NCI-H526 (cell line): ENCODE measurements at regions not wholly inside any gene's neighbourhood (a gene's known extent, or its start where the extent isn't known, plus 50 kb on each side); places are given as distances from the start of the nearest gene placed in this dataset.
"Not testable (repeated sequence)": the region's sequence is repeated elsewhere in the genome, so short reads cannot be mapped to it uniquely, and the experiment has no call there.

ENCODE experiments used
- DNase-seq, 2 experiments: peaks; one replicate each; lab custom pipeline; 2025; lab: John Stamatoyannopoulos, UW

DNA sequence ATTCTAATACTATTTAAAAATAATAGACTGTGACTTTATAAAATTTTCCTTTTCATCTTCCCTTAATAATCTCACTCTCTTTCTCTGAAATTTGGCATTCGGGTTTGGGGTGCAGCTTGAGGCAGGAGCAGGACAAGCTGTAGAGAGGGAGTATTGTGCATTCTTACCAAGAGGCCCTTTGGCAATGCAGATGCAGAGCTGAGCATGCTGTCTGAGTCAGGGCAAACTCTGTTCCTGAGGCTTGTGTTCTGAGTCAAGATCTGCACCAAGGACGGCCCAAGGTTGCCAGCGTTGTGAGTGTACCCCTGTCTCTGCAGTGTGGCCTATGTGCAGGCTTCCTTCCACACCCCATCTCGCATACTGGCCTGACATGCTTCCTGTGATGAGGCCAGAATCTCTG lies 343.8 kb upstream of the FRG2C start:
- no peak for DNase-seq

DNA sequence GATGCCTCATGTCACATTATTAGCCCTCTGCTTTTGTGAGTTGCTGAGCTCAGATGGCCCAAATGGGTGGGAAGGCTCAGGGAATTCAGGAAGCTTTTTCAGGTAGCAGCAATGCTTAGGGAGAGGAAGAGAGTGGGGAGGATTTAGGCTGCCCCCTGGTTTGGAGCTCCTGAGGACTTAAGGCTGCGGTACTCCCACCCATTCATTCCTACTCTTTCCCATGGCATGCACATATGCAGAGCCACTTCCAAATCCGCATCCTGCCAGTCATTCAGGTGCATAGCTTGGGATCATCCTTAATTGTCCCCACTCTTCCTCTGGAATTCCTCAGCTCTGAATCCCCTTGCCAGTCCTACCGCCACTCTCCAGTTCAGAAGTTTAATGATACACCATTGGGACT lies 343.1 kb upstream of the FRG2C start:
- no peak for DNase-seq

DNA sequence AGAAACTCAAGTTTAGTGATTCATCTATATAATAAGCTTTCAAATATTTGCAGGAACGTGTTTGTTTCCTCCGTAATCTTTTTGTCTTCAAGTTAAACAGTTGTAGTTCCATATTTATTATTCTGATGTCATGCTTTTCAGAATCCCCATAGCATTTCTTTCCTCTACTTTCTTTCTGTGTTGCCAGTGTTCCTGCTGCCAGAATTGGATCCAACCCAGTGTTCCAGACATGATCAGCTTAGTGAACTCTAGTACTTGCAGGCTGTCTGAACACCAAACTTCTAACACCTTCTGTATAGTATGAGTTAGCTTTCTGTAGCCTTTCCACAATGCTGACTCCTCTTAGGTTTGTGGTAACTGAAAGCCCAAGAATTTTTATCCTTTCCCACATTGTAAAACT lies 340.2 kb upstream of the FRG2C start:
- not testable (repeated sequence) for DNase-seq

DNA sequence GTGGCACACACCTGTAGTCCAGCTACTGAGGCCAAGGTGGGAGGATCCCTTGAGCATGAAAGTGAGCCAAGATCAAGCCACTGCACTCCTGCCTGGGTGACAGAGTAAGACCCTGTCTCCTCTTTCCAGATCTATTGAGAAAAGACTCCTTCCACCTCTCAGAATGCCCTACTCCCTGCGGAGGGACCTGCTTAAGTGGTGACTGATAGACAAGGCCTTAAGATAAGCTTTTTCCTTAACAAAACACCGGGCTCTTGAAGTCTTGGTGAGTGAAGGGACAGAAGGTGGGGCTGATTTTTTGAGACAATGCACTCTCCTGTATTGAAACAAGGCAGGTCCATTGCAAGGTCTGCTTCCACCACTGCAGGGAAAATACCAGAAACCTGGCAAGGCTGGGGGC lies 338.4 kb upstream of the FRG2C start:
- no peak for DNase-seq

DNA sequence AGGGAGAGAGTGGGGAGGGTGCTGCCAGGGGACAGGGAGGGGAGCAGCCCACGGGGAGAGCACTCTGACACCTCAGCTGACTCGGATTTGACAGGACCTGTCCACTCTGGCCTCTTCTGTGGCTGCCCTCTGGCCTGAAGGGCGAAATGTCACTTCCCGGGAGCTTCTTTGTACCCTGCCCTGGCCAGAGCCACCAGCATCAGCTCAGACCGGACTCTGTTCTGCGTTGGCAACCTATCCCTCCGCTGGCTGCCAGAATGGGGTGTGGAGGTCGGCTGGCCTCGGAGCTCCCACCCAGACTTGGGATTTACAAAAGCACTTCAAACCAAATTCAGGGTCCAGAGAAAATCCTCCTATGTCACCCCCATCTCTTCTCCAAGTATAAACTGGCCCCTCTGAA lies 336.7 kb upstream of the FRG2C start:
- DNase-seq = no peak

DNA sequence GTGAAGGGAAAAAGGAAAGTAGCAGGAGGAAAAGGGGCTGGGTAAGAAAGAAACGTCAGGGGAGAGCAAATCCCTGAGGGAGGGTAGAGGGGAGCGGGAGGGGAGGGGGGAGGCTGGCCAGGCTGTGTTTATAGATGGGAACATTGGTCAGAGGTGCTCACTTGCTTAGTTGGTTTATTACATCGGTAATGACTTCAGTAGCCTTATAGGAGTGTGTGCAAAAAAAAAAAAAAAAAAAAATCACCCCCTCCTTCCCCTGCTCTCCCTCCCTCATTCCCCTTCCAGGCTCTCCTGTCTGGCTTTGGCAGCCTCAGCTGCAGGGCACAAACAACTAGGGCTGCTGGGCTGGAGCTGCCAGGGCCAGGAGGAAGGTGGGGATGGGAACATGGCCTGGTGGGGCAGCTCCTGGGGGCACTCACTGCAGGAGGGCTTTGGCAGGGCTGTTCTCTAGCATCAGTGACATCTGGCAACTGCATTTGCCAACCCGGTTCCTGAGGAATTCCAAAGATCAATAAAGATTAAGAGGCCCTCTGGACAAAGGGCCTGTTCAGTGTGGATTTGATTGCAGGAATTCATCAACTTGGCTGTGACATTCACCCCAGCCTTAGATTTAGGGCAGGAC lies 334.5 kb upstream of the FRG2C start:
- no peak for DNase-seq

DNA sequence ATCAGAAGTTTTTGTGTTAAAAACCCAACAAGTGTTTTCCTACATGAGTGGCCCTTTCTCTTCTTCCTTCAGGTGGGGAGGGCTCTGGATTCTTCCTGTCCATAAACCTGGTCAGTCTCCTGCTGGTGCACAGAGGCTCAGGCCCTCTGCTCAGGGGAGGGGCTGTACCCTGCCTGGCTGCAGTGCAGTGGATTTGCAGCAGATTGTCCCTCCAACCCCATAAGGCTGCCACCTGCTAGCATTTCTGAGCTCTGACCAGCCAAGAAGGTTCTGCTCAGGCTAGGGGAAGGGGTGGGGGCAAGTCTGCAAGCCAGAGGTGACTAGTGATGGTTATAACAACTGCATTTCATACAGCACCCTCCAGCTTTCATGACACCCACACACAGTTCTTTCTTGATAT lies 333.7 kb upstream of the FRG2C start:
- DNase-seq = not testable (repeated sequence)

DNA sequence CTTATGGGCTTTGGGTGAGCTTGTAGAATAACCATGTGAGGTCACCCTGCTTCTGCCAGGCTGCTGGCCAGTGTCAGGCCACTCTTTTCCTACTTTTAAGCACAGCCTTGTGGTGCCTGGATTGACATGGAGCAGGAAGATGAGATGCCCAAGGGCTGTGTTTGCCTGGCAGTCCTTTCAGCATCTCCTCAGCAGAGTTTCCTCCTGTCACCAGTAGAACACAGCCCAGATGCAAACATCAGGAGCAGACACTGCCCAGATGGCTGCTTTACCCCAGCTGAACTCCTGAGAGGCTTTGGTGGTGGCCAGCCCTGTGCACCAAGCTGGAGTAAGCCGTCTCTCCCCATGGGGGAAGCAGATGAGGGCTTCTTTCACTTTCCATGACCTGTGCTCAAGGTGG lies 332.0 kb upstream of the FRG2C start:
- not testable (repeated sequence) for DNase-seq

DNA sequence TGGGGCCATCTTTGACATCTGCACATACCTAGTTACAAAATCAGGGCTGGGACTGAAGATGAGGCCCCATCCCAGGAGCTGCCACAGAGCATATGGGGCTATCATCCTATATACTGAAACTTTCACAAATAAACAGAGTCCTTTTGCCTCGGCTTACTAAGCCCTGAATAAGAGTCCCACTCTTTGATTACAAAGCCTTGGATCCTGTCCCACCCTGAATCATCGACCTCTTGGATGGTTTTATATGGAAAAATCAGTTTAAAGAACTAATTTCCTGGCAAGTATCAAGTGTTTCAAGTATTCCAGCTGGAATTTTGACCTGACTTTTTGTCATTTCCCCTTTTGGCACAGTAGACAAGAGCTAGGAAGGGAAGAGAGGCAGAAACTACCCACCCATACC lies 331.3 kb upstream of the FRG2C start:
- DNase-seq = no peak

DNA sequence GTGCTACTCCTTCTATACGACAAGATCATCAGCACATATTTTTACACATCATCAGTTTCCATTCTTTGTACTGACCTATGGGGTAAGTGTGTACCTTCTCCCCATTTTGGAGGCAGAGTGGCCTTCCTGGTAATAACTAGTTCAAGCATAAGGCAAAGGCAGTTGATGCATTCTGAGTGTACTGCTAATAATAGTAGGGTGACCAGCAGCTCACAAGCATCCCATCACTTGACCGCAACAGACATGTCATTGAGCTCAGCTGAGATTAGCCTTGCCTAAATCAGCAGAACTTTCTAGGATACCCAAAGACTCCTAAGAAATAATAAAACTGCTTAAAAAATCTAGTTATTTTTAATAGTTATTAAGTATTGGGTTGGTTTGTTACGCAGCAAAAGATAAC lies 329.8 kb upstream of the FRG2C start:
- DNase-seq = no peak

DNA sequence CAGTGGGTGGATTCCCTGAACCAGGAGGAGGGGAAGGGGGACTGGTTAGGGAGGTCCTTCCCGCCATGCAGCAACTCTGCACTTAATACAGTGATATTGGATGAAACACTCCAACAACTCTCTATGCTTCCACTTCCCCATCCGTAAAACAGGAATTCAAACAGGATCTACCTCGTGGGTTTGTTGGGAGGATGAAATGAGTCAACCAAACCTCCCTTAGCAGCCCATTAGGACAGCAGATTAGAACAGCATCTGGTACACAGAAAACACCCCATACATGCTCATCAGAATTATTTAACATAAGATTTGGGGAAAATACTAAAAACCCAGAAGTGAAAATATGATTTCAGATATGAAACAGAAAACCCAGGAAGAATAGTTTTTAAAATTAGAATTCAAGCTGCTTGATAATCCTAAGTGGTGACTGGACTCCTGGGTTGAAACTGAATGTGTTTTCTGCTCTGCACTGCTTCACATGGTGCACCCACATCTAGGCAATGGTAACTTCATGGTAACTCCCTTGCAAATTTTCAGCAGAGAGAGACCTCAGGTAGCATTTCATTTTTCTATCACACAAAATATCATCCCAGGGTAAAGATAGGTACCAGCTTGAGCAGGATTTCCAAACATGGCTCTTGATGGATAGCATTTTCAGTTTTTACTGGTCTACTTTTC lies 326.8 kb upstream of the FRG2C start:
- no peak for DNase-seq

DNA sequence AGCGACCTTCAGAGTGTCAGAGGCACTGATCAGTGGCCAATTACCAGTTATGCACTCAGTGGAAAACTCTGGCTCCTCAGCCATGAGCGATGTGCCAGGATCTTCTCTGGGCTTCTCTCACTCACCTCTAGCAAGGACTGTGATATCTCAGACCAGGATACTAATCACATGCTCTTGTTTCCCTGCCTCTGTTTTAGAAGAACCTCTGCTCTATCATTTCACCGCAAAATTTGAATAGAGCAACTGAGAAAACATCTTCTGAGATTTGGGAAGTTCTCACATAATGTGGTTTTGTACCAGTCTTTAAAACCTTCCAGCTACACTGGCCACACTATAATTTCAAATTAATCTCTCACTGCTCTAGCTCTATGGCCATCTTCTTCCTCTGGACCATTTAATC lies 325.8 kb upstream of the FRG2C start:
- DNase-seq = no peak

DNA sequence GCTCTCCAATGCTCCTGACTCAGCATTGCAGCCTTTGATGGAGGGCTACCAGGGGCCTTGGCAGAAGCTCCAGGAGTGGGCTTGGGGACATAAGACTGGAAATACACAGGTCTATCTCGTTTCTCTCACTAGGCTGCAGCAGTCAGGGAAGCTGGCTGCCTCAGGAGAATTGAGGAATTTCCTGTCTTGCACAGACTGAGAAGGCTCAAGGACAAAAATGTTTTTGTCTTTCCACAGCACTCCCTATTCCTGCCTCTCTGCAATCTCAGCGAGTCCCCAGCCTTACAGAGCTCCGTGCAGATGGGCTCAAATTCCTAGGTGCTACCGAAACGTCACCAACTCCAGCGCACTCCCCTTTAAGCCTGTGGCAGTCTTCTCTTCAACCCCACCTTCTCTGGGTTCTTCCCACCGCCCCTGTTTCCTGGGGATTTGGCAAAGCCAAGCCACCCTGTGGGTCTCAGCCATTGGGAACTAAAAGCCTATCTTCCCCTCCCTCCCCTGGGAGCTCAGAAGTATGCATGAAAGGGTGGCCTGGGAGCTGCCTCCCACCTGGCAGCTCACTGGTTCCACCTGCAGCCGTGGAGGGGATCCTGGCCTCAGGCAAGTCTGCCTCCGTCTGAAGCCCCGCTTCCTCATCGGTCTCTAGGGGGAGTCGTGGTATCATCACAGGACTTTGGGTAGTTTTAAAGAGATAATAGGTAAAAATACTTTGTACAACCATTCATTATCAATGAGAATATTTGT lies 322.6 kb upstream of the FRG2C start:
- DNase-seq = no peak

DNA sequence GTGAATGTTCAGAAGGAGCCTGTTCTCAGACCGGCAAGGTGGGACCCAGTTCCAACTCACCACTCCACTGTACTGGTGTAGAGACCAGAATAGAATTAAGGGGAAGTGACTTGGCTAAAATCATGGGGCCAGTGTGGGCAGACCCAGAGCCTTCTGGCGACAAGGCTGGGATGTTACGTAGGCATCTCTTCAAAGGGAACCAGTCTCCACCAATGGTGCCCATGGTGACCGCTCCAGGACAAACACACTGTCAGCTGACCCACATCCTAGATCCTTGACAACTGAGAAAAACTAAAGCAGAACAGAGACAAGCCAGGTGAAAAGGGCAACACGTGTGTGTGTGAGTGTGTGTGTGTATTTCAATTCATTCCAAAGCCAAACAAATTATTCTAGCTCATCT lies 321.7 kb upstream of the FRG2C start:
- no peak for DNase-seq

DNA sequence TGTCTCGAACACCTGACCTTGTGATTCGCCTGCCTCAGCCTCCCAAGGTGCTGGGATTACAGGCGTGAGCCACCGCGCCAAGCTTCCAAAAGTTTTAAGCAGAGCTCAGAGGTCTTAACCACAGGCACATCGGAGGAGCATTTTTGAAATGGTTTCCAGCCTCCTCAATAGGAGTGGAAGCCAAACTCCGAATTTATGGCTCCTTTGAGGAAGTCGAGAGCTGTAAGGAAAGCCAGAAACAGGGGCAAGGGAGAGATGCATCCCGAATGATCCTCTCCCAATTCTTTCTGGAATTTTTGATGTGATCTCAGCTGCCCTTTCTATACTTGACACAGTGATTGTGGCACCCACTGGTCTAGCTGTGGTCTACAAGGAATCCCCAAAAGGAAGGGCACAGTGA lies 313.6 kb upstream of the FRG2C start:
- not testable (repeated sequence) for DNase-seq

DNA sequence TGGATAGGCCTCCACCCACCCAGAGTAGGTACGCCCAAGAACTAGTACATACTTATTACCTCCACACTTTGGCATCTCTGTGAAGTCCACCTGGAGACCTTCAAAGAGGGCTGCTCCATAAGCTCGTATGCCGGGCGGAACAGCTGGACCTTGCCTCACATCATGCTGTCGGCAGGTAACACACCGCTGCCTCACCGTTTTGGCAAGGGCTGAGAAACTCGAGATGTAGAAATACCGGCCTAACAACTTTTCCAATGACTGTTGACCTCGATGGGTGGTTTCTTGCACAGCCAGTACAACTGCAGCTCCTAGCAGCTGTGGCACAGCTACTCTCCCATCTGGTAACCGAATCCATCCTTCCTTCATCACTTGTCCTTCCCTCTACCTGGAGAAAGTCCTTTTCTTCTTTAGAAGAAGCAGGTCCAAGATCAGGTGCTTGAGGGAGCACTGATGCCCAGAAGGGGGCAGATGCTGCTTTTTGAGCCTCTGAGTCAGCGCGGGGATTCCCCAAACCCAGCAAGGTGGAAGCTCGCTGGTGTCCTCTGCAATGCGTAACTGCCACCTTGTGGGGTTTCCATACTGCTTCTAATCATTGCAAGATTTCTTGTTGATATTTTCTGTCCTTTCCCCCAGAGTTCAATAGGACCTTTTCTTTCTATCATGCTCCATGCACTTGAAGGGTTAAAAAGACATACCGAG lies 301.9 kb upstream of the FRG2C start:
- peak in 1 of 2 experiments; percentile 14 for DNase-seq

DNA sequence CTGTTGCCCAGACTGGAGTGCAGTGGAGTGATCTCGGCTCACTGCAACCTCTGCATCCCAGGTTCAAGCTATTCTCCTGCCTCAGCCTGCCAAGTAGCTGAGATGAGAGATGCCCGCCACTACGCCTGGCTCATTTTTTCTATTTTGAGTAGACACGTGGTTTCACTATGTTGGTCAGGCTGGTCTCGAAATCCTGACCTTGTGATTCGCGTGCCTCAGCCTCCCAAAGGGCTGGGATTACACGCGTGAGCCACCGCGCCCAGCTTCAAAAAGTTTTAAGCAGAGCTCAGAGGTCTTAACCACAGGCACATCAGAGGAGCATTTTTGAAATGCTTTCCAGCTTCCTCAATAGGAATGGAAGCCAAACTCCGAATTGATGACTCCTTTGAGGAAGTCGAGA lies 291.2 kb upstream of the FRG2C start:
- DNase-seq = not testable (repeated sequence)

DNA sequence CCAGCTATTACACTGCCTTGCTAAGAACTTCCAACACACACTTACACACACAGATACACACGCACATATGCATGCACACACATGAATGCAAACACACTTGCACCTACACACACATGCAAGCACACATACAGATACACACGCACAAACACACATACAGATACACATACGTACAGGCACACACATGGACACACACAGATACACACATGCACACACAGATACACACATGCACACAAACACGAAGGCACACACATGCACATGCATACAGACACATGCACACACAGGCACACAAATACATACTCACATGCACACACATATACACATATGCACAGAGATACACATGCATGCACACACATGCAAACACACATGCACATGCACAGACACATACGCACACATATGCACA lies 284.3 kb upstream of the FRG2C start:
- not testable (repeated sequence) for DNase-seq

DNA sequence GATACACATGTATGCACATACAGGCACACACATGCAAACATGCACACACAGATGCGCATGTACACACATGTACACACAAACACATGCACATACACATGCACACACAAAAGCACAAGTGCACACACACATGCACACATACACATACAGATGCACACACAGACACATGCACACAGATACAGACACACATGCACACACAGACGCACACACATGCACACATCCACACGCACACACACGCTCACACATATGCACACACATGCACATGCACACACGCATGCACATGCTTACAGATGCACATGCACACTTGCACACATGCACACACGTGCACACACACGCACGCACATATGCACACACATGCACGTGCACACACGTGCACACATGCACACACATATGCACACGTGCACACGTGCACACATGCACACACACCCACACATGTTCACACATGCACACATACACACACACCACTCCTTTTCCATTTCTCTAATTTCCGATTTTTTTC lies 283.8 kb upstream of the FRG2C start:
- no peak for DNase-seq

DNA sequence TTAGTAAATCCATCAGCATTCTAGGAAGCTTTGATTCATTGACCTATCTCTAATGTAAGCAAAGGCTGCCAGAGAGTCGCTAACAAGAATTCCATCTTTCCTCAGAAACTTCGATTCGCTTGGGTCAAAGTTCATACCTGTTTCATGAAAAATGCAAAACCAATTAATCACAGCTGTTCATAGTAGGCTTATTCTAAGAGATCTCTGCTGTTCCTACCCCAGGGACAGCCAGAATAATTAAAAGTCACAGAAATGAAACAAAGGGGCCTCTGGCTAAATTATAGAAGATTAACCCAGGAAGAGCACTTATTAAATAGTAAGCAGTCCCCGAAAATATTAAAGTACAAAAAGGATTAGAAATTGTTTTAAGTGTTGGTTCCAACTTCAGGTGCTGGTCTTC lies 280.1 kb upstream of the FRG2C start:
- DNase-seq = not testable (repeated sequence)

DNA sequence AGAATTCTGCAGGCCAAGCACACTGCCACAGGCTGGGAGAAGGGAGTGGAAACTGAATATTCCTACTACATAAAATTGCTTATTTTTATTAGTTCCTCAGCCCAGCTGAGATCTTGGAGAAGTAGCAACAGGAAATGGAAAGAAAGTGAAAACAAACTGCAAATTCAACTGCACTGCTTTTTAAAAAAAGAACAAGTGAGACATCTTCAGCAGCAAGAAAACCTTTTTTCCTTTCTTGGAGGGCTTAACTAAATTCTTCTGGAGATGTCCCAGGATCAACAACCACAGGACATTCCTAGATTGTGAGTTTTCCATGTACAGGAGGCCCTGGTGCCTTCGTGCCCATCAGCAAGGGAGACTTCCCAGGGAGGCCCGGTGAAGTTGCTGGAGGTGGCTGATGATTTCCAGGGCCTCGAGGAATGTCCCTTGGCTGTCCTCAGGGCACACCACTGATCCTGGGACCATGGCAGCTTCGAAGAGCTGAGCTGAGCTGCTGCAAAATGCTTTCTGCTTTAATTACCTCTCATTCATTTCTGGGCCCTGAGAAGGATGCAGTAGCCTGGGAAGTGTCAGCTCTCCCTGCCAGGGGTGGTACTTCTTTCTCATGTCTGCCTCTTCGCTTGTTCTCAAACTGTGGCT lies 275.5 kb upstream of the FRG2C start:
- DNase-seq = not testable (repeated sequence)

DNA sequence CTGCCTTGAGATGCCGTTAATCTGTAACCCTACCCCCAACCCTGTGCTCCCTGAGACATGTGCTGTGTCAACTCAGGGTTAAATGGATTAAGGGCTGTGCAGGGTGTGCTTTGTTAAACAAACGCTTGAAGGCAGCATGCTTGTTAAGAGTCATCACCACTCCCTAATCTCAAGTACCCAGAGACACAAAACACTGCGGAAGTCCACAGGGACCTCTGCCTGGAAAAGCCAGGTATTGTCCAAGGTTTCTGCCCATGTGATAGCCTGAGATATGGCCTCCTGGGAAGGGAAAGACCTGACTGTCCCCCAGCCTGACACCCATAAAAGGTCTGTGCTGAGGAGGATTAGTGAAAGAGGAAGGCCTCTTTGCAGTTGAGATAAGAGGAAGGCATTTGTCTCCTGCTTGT lies 270.8 kb upstream of the FRG2C start:
- not testable (repeated sequence) for DNase-seq
